OCI-LY3 (cell line): ENCODE measurements at regions not wholly inside any gene's neighbourhood (a gene's known extent, or its start where the extent isn't known, plus 50 kb on each side); places are given as distances from the start of the nearest gene placed in this dataset.
A peak's percentile ranks its signal among the peaks of the same experiment; 100 is the strongest.
"Not testable (repeated sequence)": the region's sequence is repeated elsewhere in the genome, so short reads cannot be mapped to it uniquely, and the experiment has no call there.

Experiments used
- H2AFZ ChIP-seq: fragments of 200-600, 300-600 bp; shearing (Covaris generic); 2 replicates; pipeline ENCODE4 v1.6.0; 2014; ENCODE audit warnings: antibody characterized with exemption, low read depth, low read length
- H3K27ac ChIP-seq: fragments of 200-600, 300-600 bp; sonication (generic); 2 replicates; pipeline ENCODE4 v1.5.1; 2014; ENCODE audit warnings: mild to moderate bottlenecking, low read length, moderate library complexity, mixed read lengths
- H3K27me3 ChIP-seq: fragments of 200-600, 300-600 bp; sonication (generic); 2 replicates; pipeline ENCODE4 v1.6.1; 2014; ENCODE audit warnings: low read depth, low read length, mixed read lengths
- H3K36me3 ChIP-seq: fragments of 200-600, 300-600 bp; sonication (generic); replicated peaks from 2 replicates; pipeline ENCODE3; 2014; ENCODE audit warnings: low read depth, low read length, mixed read lengths
- H3K4me1 ChIP-seq: fragments of 300-600, 200-600 bp; sonication (generic); 2 replicates; pipeline ENCODE4 v1.6.1; 2014; ENCODE audit warnings: low read length, mixed read lengths
- H3K4me2 ChIP-seq: fragments of 200-600, 300-600 bp; sonication (generic); 2 replicates; pipeline ENCODE4 v1.6.1; 2014; ENCODE audit warnings: low read length, mixed read lengths
- H3K4me3 ChIP-seq: fragments of 300-600, 200-600 bp; sonication (generic); 2 replicates; pipeline ENCODE4 v1.5.1; 2014; ENCODE audit warnings: antibody characterized with exemption, mild to moderate bottlenecking, low read length, moderate library complexity
- H3K79me2 ChIP-seq: fragments of 300-600, 200-600 bp; shearing (Covaris generic); 2 replicates; pipeline ENCODE4 v1.6.1; 2014; ENCODE audit warnings: mild to moderate bottlenecking, low read length, mixed read lengths
- H3K9ac ChIP-seq: fragments of 300-600, 200-600 bp; shearing (Covaris generic); 2 replicates; pipeline ENCODE4 v1.6.0; 2014; ENCODE audit warnings: mild to moderate bottlenecking, low read length, moderate library complexity
- H3K9me3 ChIP-seq: fragments of 200-600, 300-600 bp; shearing (Covaris generic); 2 replicates; pipeline ENCODE4 v1.6.1; 2014; ENCODE audit warnings: low read length, mixed read lengths; ENCODE audit not compliant: insufficient read depth
- H4K20me1 ChIP-seq: fragments of 200-600, 300-600 bp; sonication (generic); 2 replicates; pipeline ENCODE4 v1.6.1; 2016; ENCODE audit warnings: low read length, mixed read lengths; ENCODE audit not compliant: insufficient read depth
- CTCF ChIP-seq: fragments of 200-600, 300-600 bp; sonication (generic); IDR thresholded peaks from 2 replicates; pipeline ENCODE4 v1.5.1; 2014; ENCODE audit warnings: antibody characterized with exemption, low read length, low read depth
- EZH2phosphoT487 ChIP-seq: fragments of 200-600 bp; shearing (Covaris generic); IDR thresholded peaks from 2 replicates; pipeline ENCODE4 v1.6.1; 2018; ENCODE audit warnings: antibody characterized with exemption, mixed run types, low read depth

DNA sequence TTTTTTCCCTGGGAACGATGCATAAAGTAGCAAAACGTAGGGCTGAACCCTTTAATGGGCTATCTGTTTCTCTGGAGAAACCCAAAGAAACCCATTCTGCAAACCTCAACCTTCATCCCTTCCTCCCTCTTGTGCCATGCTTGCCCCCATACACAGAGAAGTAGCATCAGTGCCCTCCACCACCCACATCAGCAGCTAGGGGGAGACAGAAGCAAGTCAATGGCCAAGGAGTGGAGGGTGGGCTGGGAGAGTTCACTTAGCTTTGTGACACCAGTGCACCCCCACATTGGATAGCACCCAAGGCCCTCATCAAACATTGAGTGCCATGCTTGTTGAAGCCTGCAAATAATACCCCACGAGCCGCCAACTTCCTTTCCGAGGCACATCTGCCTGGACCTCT is 282.4 kb downstream of the ABCC12 start:
- Histone ChIP-seq H3K4me1 (no peaks in the 10 kb centered on the region), H3K9me3 (no peaks in the 10 kb centered on the region), H3K36me3 (no peaks in the 10 kb centered on the region), H3K4me3 (no peak overlapping the region), H3K79me2 (no peaks in the 10 kb centered on the region), H3K9ac (no peak overlapping the region), H3K4me2 (no peak overlapping the region), H4K20me1 (no peaks in the 10 kb centered on the region), H3K27me3 (peaks cover 11% of the 10 kb centered on the region), H3K27ac (no peak overlapping the region), H2AFZ (no peak overlapping the region)
- peak; percentile 50 for TF ChIP-seq CTCF
- TF ChIP-seq EZH2phosphoT487 = no peak

- Histone ChIP-seq H2AFZ (no peak overlapping the region), H3K4me1 (no peaks in the 10 kb centered on the region), H3K27me3 (0 out of 2 replicates have a peak, but pooled peaks cover 3% of the 10 kb centered on the region), H3K9ac (no peak overlapping the region), H3K27ac (no peak overlapping the region), H3K9me3 (no peaks in the 10 kb centered on the region), H3K79me2 (no peaks in the 10 kb centered on the region), H3K4me3 (no peak overlapping the region), H4K20me1 (no peaks in the 10 kb centered on the region), H3K4me2 (no peak overlapping the region), H3K36me3 (no peaks in the 10 kb centered on the region)
- TF ChIP-seq EZH2phosphoT487 (no peak), CTCF (no peak)
These were observed 283.6 kb downstream of the ABCC12 start for GRCh38 chr16:47872225-47872624.

DNA sequence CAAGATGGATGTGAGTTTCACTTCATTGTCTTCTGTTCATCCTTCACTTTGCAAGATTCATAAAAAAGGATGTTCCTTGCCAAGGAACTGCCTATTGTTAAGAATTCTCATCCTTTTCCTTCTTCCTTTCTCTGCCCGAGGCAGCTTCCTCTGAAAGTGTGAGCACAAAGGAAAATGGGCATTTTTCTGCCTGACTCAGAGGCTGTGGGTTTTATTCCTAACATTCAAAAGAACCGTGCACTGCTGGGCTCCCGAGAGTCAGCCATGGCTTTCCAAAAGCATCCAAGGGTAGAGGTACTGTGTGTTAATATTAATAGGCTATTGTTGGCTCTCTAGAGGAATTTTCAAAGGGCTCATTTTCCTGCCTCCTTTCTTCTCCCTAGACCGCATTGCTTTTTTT is 289.4 kb downstream of the ABCC12 start:
- Histone ChIP-seq H3K27ac (no peak overlapping the region), H4K20me1 (no peaks in the 10 kb centered on the region), H3K27me3 (peaks cover 14% of the 10 kb centered on the region), H3K4me2 (no peak overlapping the region), H3K79me2 (no peaks in the 10 kb centered on the region), H2AFZ (no peak overlapping the region), H3K36me3 (no peaks in the 10 kb centered on the region), H3K9ac (no peak overlapping the region), H3K9me3 (no peaks in the 10 kb centered on the region), H3K4me1 (no peaks in the 10 kb centered on the region), H3K4me3 (no peak overlapping the region)
- TF ChIP-seq EZH2phosphoT487 (no peak), CTCF (no peak)

DNA sequence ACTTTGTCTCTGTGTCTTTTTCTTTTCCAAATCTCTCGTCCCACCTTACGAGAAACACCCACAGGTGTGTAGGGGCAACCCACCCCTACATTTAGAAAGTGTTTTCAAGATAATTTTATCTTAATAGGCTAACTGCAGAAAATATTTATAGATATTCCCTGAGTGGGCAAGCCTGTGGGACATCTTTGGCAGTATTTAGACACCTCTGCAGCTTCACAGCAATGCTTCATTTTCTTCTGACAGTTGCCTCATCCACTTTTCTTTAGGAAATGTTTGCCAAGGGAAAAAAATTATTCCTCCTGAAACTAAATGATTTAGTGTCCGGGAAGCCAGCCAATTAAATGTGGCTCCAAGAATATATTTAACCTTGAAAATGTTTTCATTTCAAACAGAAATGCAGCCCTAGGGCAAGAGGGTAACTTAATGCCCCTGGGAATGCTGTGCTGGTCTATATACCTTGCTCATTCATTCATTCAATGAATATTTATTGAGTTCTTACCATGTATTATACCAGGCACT is 290.4 kb downstream of the ABCC12 start:
- Histone ChIP-seq H3K36me3 (no peaks in the 10 kb centered on the region), H3K4me3 (no peak overlapping the region), H3K27me3 (peaks cover 14% of the 10 kb centered on the region), H4K20me1 (no peaks in the 10 kb centered on the region), H3K4me1 (no peaks in the 10 kb centered on the region), H3K27ac (no peak overlapping the region), H3K4me2 (no peak overlapping the region), H3K9ac (no peak overlapping the region), H2AFZ (no peak overlapping the region), H3K9me3 (no peaks in the 10 kb centered on the region), H3K79me2 (no peaks in the 10 kb centered on the region)
- no peak for TF ChIP-seq CTCF
- TF ChIP-seq EZH2phosphoT487 = no peak

GRCh38 chr16:47864262-47864661 is 291.5 kb downstream of the ABCC12 start:
- not testable (repeated sequence) for H3K9ac ChIP-seq, H4K20me1 ChIP-seq, H3K27ac ChIP-seq, H3K36me3 ChIP-seq, H3K79me2 ChIP-seq, H3K9me3 ChIP-seq, H3K4me1 ChIP-seq, H3K4me3 ChIP-seq, H2AFZ ChIP-seq, H3K4me2 ChIP-seq
- H3K27me3 ChIP-seq = peaks cover 16% of the 10 kb centered on the region
